ENCODE measurements at regions not wholly inside any gene's neighbourhood (a gene's known extent, or its start where the extent isn't known, plus 50 kb on each side); places are given as distances from the start of the nearest gene placed in this dataset.

DNA sequence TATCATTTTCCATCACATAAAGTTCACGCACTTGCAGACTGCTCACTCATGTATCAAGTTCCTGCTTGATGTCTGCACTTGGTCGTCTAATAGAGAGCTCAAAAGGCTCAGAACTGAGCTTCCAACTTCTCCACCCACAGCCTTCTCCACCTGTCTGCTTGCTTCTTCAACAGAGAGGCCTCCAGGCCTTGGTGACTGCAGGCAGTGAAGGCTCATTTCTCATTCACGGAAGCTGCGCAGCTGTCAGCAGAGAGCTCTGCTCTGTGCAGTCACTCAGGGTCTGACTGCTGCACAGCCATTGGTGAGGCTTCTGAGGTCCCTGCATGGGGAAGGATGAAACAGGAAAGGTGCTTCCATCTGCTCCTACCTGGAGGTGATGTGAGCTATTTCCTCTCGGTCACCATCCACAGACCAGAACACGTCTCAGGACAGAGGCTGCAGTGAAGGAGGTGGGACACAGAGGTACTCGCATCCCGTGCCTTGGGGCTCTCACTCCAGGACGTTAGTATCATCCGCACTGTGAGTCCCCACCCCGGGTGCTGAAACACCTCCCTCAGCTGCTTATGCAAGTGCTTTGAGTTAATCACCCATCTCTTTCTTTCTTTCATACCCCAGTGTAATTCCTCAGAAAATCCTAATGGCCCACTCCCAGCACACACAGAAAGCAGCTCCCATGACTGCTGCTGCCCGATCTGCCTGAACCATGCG, 126.2 kb downstream of the TMEM18 start:
- DNase-seq, result no peak

DNA sequence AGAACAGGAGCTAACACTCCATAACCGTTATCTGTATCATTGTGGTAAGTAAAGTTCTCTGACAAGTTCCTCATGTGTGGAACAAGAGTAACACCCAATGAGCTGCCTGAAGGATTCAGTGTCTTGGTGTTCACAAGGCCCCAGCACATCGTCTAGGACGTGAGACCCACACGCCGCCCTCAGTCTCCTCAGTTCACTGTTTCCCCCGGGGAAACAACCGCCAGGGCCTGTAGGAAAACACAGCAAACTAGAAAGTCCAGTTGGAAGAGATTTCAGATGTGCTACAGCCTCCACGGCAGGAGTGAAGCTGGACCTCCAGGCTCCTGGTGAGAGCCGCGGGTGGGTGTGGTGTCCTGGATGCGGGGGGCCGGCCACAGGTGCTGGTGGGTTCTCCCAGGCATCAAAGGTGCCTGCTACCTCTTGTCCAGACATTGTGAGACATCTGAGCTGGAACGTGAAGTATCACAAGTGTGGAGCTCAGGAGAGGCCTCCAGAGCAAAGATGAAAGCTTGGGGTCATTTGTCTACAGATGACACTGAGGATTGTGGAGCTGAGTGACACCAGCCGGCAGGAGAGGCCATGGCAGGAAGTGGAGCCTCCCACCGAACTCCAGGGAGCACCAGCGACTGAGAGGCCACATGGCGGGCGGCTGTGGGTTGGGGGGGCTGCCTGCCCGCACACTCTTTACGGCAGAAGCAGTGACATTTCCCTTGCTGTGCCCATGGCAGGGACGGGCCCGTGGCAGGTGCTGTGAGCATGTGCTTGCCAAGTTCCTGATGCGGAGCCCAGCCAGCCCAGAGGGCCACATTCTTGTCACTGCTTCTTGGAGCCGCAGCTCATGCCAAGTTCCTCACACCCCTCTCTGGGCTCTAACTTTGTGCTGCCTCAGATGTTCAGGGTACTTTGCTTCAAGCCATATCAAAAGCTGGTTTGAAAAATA, 131.2 kb downstream of the TMEM18 start:
- no peak for DNase-seq

DNA sequence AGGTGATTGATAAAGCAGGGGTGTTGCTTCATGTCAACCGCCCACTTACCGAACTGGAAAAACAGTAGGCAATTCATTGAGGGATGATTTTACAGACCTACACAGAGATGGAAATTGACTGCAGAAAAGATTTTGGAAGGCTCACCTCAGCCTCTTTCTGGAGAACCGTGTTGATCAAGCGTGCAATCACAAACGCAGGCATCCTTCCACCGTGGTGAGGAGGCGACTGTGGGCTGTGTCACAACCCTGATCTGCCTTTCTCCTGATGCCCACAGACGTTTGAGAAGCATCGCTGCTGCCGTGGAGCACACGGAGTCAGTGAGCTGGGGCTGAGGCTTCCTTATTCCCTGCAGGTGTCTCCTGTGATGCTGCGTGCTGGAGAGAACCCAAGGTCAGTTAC, 132.0 kb downstream of the TMEM18 start:
- no peak for DNase-seq

DNA sequence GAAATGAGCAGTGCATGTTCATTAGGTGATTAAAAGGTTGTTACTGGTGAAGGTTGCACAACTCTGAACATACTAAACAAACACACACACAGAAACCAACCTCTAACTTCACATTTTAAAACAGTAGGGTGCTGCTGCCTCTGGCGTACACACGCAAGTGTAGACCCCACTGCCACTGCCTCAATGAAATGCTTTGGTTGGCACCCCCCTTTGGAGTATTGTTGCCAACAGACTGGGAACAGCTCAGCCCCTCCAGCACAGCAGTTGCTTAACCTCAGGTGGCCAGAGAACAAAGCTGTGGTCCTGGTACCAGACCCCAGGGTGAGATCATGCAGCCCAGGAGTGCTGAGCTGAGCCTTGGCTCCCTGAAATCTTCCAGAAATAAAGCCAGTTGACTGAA, 138.6 kb downstream of the TMEM18 start:
- no peak for DNase-seq

DNA sequence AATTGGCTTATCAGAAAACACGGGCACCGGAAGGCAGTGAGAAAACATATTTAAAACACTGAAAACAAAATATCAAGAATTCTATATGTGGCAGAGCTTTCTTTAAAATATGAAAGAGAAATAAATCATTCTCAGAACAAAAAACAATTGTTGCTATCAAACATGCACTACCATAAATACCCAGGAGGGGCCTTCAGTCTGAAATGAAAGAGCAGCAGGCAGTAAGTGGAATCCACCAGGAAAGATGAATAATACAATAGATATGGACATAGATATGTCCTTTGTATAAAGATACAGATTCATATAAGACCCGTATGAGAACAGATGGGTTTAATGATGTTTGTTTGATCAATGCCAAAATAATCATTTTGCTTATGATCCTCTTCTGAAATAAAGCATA, 142.0 kb downstream of the TMEM18 start:
- DNase-seq, result no peak

DNA sequence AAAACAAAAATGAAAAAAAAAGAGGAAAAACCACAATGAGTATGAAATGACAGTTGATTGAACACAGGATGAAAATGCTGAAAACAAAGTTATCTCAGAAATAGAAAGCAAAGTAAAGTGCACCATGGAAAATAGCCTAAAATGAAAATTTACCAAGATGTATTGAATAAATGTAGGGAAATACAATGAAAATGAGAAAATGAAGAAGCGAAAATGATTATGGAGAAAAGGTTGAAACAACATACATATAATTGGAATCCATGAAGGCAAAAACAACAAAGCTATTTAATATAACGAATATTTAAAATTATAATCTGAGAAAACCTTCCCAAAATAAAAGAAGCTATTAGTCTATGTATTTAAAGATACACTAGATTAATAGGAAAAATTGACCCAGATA, 147.4 kb downstream of the TMEM18 start:
- no peak for DNase-seq

DNA sequence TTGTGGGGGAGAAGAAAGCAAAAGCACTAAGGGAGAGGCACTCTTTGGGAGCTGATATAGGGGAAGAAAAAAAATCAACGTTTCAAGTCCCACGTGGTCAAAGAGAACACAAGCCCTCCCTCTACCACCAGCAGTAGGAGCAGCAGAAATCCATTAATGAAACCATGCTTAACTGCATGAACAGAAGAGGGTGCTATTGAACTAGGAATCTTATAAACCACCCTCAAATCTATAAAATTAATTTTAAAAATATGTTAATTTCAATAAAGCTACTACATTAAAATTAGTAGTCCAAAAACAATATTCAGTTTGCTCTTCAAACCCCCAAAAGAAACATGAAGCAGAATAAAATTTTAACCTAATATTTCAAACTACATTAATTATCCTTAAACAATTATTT, 147.8 kb downstream of the TMEM18 start:
- DNase-seq, result no peak

DNA sequence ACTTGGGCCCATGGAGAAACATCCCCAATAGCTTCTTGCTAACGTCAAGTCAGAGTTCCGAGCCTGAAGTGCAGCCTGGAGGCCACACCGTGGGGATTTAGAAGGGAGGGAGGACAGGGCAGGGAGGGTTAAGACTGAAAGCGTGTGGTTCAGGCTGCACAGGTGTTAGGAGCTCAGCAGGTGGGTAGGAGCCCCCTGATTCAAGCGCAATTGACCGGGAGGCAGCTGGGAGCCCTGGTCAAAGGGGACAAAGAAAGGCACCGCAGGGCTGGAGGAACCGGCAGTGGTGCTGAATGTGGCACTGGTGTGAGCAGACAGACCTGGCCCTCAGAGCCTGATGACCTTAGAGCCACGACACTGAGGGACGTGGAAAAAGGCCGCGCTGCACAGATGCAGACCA, 149.6 kb downstream of the TMEM18 start:
- DNase-seq, result no peak

DNA sequence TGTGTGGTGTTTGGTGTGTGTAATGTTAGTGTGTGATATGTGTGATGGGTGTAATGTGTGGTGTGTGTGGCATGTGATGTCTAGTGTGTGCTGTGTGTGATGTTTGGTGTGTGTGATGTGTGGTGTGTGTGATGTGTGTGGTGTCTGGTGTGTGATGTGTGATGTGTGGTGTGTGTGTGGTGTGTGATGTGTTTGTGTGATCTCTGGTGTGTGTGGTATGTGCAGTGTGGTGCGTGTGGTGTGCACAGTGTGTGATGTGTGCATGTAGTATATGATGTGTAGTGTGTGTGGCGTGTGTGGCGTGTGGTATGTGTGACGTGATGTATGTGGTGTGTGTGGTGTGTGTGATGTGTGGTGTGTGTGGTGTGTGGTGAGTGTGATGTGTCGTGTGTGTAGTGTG, 150.3 kb downstream of the TMEM18 start:
- no peak for DNase-seq

DNA sequence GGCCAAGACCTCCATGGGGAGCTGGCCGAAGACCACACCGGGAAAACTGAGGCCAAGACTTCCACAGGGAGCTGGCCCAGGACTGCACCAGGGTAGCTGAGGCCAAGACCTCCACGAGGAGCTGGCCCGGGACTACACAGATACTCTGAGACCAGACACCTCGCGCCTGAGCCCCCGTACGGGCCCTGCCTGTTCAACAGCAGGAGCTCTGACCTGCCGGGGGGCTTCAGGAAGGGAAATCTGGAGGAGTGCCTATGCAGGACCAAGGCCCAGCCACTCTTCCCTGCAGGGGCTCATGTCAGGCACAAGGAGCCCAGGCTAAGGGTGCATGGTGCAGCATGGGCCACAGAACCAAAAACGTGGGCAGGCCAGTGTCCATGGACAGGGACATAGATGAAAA, 151.6 kb downstream of the TMEM18 start:
- DNase-seq, result no peak

DNA sequence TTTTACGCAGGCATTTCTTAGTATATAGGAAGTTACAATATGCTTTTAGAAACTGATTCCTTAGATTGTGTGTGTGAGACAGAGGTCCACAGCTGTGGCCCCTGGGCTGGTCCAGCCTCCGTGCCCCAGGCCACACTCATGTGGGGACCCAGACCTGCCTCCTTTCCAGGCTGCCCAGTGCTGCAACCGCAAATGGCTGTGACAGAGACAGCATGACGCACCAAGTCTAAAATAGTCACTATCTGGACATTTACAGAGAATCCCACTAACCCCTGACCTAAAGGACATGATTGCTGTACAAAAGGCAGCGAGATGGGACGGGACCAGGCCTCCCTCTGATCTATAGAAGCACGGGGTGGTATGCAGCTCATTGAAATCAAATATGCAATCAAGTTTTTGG, 152.2 kb downstream of the TMEM18 start:
- DNase-seq, result no peak

DNA sequence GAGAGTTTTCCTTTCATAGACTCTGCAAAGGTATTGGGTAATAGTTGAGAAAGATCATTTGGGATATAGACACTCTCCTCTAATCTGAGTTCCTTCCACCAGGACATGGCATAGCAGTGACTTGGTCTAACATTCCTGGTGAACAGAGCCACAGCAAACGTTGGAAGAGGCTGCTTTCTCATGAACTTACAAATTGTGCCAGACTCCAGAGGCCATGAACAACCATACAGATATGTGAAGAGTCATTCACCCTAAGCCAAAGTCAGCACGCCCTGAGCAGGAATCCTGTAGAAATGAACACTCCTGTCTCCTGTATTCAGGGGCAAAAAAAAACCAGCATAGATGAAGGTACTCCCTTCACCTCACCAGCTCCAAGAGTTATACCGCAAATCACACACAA, 152.8 kb downstream of the TMEM18 start:
- no peak for DNase-seq

DNA sequence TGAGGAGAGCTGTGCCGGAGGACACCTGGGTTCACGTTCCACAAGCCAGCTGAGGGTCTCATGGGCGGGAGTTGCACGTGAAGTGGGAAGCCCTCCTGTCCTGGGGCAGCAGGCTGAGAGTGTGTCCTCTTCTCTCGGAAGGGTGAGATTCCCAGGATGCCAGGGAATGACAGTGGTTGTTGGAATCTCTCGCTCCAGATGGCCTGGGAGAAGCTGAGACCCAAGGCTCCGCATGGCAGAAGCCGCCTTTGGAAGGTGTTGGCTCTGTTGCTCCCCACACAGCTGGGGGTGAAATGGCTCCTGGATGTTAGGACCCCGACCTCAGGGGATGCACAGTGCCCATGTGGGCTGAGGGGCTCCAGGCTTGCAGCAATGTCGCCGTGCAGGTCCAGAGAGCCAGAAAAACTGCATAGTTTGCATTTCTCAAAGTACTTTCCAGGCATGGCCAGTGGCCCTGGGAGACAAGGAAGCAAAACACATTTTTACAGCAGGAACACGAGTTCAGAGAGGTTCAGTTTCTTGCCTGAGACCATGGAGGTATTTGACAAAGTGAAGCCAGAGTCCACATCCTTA, 153.4 kb downstream of the TMEM18 start:
- DNase-seq, result no peak

DNA sequence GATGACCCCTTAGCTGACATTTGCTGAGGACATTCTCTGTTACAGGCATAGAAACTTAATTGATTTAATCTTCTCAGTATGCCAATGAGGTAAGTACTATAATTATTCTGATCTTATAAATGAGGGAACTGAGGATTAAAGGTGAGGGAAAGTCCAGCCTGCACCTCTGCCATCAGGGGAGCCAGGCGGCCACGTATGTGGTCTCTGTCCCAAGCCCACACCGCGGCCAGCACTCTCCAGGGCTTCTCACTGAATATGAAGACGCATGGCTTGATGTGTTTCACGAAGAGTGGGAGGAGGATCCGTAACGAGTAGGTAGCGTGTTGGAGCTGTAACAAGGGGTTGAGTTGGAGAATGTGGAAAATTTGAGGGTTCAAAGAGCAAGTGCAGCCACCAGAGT, 154.4 kb downstream of the TMEM18 start:
- DNase-seq, result no peak

DNA sequence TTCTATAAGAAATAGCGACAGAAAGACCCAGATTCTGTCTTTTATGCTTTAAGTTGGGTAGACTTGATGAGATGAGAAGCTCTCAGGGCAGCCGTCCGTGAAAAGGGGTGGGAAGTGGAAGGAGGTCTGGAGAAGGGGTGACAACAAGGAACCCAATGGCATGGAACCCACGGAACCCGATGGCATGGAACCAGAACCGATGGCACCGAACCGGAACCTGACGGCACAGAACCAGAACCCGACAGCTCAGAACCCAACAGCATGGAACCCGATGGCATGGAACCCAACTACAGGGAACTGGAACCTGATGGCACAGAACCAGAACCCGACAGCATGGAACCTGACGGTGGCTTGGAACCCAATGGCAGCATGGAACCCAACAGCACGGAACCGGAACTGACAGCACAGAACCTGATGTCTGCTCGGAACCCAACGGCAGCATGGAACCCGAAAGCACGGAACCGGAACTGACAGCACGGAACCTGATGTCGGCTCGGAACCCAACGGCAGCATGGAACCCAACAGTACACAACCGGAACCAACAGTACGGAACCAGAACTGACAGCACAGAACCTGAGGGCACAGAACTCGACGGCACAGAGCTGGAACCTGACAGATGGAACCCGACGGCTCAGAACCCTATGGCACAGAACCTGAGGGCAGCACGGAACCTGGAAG, 155.2 kb downstream of the TMEM18 start:
- no peak for DNase-seq

DNA sequence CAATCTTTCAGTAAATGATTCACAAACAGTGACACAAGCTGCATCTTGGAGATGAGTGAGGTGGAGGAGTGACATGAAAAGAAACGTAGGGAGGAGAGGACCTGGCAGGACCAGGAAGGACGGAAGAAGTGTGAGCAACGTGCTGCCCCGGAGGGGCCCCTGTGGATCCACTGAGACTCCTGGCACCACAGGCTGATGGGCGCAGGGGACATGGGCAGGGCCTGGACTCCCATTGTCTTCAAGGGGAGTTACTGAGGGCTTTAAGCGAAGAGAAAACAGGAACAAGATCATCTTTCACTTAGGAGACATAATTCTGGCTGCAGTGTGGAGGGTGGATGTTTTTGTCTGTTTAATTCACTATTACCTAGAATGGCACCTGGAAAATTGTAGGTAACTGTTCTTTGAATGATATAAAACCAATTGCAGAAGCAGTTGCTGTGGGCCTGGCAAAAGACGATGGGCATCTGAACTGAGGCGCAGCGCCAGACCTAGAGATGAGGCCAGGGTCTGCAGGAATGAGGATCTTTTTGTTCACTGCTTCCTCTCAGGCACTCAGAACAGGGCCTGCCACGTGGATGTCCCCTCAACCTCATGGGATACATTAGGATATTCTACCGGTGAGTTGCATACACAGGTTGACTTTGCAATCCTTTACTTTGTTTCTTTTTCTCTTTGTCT, 156.4 kb downstream of the TMEM18 start:
- DNase-seq, result no peak

DNA sequence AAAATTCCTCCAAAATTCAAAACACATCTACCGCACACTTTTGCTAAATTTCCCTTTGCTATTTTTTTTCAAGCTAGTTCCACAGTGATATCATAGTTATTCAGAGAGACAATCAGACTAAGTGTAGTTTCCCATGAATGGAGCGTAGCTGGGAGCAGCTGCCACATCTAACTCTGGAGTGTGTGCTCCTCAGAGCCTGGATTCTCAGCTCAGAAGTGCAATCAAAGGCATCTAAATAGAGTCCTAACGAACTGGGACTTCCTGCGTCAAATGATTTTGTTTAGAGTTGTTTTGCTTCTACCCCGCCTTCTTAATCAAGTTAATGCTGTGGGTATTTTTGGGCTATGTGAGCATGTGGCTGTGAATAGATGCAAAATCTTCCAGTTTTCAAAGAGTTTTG, 160.3 kb downstream of the TMEM18 start:
- DNase-seq, result no peak

DNA sequence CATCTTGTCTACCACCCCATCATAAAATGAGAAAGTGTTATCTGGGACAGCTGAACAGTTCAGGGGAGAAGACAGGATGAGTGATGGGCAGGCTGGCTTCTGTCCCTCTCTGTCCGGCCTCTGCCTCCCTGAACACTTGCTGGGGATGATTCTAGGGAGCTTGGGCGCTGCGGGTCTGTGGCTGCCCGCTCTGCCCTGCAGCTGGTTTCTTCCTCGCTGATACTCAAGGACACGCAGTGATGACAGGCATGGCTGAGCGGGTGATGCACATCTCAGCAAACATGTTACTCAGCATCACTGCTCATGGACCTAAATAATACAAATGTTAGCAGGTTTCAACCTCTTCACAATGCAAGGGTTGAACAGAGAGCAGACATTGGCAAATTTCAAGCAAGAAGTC, 161.1 kb downstream of the TMEM18 start:
- no peak for DNase-seq

DNA sequence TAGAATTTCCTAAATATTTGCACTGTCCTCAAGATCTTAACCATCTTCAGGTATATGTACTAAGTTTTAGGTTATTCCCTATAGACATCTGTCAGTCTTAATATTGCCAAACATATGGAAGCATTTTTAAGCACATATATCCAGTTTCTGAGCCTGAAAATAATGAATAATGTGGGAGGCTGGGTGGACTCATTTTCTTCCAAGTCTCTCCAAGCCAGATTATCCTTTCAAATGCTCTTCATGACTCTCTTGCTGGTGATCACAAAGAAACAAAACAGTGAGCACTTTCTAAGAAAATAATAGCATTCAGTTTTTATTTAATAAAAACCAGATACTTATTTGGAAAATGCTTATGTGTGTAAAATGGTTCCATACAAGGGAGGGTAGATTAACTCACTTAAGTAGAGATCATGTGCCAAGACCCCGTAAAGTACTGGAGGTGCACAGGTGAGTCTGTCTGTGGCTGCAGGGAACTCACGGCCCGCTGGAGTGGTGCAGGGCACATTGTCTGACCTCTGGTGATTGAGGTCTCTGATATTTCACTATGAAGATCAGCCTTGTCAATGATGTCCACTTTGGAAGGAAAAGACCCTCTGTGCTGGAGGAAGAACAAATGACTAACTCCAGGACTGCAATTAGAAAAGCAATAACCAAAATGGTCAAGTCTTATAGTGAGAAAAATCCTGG, 161.6 kb downstream of the TMEM18 start:
- DNase-seq, result peak; percentile 23

DNA sequence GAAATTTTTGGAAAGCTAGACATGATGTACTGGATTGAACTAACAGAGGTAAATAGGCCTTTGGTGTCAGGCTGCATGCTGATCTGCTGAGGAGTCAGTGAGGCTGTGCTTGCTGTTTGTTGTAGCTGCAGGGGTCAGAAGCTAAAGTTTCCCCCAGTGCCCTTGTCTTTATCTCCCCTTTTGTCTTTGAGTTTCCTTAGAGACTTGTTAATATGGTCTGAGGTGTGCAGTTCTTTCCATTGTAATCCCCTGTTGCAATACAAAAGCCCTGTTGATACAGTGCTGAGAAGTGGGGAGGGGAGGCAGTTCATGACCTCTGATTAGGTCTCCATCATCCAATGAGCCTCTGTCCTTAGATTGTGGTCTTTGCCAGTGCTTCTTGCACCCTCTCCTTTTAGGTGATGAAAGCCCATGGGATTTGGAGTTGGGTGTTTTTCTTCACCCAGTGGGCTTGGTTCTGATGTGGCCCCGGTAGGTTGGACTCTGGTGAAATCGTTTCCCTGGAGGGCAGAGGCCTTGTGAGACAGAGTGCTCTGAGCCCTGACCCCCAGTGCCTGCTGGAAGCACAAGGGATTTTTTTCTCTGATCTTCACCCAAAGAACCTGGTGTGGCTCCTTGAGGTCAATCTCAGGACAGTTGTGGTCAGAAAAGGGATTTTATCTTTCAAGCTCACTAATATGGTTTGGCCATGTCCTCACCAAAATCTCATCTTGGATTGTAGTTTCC, 163.1 kb downstream of the TMEM18 start:
- no peak for DNase-seq

DNA sequence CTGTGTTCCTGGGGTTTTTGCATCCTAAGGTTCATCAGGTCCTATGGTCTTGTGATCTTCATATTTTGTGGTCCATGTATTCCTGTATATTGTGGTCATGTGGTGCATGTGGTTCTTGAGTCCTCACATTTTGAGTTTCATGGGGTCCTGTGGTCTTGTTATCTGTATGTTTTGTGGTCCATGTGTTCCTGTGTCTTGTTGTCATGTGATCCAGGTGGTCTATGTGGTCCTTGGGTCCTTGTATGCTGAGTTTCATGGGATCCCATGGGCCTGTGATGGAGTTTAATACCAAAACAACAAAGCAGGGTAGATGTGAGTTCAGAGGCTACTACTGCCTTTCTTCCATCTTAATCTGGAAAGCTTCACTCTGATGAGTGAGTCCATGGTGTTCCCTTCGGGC, 166.4 kb downstream of the TMEM18 start:
- DNase-seq, result no peak
